ENCODE measurements at regions not wholly inside any gene's neighbourhood (a gene's known extent, or its start where the extent isn't known, plus 50 kb on each side); places are given as distances from the start of the nearest gene placed in this dataset.
"Not testable (repeated sequence)": the region's sequence is repeated elsewhere in the genome, so short reads cannot be mapped to it uniquely, and the experiment has no call there.

- DNase-seq (ENCODE audit: low read depth in 4 of 4, low spot score in 3 of 4): no peak
Observed at GRCh38 chr6:93183531-93183972, 235.8 kb downstream of the EPHA7 start.

GRCh38 chr6:93182938-93183479 lies 236.3 kb downstream of the EPHA7 start:
- DNase-seq (ENCODE audit: low read depth in 4 of 4, low spot score in 3 of 4): no peak

- no peak for DNase-seq (ENCODE audit: low read depth in 4 of 4, low spot score in 3 of 4)
Observed at GRCh38 chr6:93177918-93178317, 241.4 kb downstream of the EPHA7 start.

GRCh38 chr6:93177438-93177837 lies 241.9 kb downstream of the EPHA7 start:
- no peak for DNase-seq (ENCODE audit: low read depth in 4 of 4, low spot score in 3 of 4)

GRCh38 chr6:93176070-93176469 lies 243.3 kb downstream of the EPHA7 start:
- no peak for DNase-seq (ENCODE audit: low read depth in 4 of 4, low spot score in 3 of 4)

- not testable (repeated sequence) for DNase-seq (ENCODE audit: low read depth in 4 of 4, low spot score in 3 of 4)
Observed at GRCh38 chr6:93173573-93173972, 245.8 kb downstream of the EPHA7 start.

GRCh38 chr6:93165850-93166430 lies 253.4 kb downstream of the EPHA7 start:
- no peak for DNase-seq (ENCODE audit: low read depth in 4 of 4, low spot score in 3 of 4)

GRCh38 chr6:93164781-93165180 lies 254.6 kb downstream of the EPHA7 start:
- DNase-seq (ENCODE audit: low read depth in 4 of 4, low spot score in 3 of 4): no peak

- no peak for DNase-seq (ENCODE audit: low read depth in 4 of 4, low spot score in 3 of 4)
Observed at GRCh38 chr6:93163146-93163545, 256.2 kb downstream of the EPHA7 start.

GRCh38 chr6:93139408-93140081 lies 279.8 kb downstream of the EPHA7 start:
- DNase-seq (ENCODE audit: low read depth in 4 of 4, low spot score in 3 of 4): no peak

GRCh38 chr6:93136111-93136510 lies 283.2 kb downstream of the EPHA7 start:
- no peak for DNase-seq (ENCODE audit: low read depth in 4 of 4, low spot score in 3 of 4)

GRCh38 chr6:93124006-93124632 lies 295.2 kb downstream of the EPHA7 start:
- no peak for DNase-seq (ENCODE audit: low read depth in 4 of 4, low spot score in 3 of 4)

GRCh38 chr6:93123585-93123984 lies 295.8 kb downstream of the EPHA7 start:
- no peak for DNase-seq (ENCODE audit: low read depth in 4 of 4, low spot score in 3 of 4)

- no peak for DNase-seq (ENCODE audit: low read depth in 4 of 4, low spot score in 3 of 4)
Observed at GRCh38 chr6:93120154-93120742, 299.1 kb downstream of the EPHA7 start.

GRCh38 chr6:93105907-93106306 lies 313.5 kb downstream of the EPHA7 start:
- DNase-seq (ENCODE audit: low read depth in 4 of 4, low spot score in 3 of 4): no peak

- DNase-seq (ENCODE audit: low read depth in 4 of 4, low spot score in 3 of 4): no peak
Observed at GRCh38 chr6:93105017-93105416, 314.3 kb downstream of the EPHA7 start.

GRCh38 chr6:93104195-93104817 lies 315.1 kb downstream of the EPHA7 start:
- no peak for DNase-seq (ENCODE audit: low read depth in 4 of 4, low spot score in 3 of 4)

- DNase-seq (ENCODE audit: low read depth in 4 of 4, low spot score in 3 of 4): peak; percentile 31 to 56 (median 53)
Observed at GRCh38 chr6:93088621-93089501, 330.5 kb downstream of the EPHA7 start.

- no peak for DNase-seq (ENCODE audit: low read depth in 4 of 4, low spot score in 3 of 4)
Observed at GRCh38 chr6:93087606-93088005, 331.8 kb downstream of the EPHA7 start.

- no peak for DNase-seq (ENCODE audit: low read depth in 4 of 4, low spot score in 3 of 4)
Observed at GRCh38 chr6:93086351-93086750, 333.0 kb downstream of the EPHA7 start.
